HG03469 (cell line): ENCODE measurements at regions not wholly inside any gene's neighbourhood (a gene's known extent, or its start where the extent isn't known, plus 50 kb on each side); places are given as distances from the start of the nearest gene placed in this dataset.
"Not testable (repeated sequence)": the region's sequence is repeated elsewhere in the genome, so short reads cannot be mapped to it uniquely, and the experiment has no call there.

Experiments
- ATAC-seq: cut with Tn5 transposase; IDR thresholded peaks from one replicate; pipeline ENCODE4 v1.9.1; 2021; ENCODE audit warnings: mild to moderate bottlenecking, moderate library complexity, moderate number of reproducible peaks; ENCODE audit not compliant: unreplicated experiment

DNA sequence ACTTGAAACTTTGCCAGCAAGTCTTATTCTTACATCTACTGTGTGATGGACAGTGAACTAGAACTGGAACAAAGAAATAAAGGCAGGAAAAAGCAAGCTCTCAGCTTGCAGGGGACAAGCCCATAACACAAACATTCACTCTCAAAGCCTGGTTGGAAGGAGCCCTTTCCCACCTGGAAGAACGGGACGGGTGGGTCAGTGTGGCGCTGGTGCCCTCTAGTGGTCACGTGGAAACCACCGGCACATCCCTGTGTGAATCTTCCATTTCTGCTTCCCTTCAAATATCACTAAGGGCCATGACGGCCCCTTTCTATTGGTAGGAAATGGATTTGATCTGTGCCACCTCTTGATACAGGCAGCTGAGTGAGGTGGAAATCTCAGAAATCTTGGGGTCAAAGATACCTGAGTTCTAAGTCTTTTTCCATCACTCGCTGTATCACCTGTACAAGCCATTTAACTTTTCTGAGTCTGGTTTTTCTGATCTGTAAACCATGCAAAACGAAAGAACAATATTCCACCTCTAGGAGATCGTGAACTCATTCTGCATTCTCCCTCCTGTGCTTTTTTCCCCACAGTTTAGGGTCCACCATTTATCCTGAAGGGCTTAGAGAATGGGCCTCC lies 211.6 kb downstream of the MSX2 start:
- no peak for ATAC-seq

DNA sequence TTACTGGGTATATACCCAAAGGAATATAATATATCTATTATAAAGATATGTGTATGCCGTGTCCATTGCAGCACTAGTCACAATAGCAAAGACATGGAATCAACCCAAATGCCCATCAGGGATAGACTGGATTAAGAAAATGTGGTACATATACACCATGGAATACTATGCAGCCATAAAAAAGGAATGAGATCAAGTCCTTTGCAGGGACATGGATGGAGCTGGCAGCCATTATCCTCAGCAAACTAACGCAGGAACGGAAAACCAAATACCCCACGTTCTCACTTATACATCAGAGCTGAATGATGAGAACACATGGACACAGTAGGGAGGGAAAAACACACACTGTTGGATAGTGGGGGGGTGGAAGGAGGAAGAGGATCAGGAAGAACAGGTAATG lies 206.7 kb downstream of the MSX2 start:
- not testable (repeated sequence) for ATAC-seq

DNA sequence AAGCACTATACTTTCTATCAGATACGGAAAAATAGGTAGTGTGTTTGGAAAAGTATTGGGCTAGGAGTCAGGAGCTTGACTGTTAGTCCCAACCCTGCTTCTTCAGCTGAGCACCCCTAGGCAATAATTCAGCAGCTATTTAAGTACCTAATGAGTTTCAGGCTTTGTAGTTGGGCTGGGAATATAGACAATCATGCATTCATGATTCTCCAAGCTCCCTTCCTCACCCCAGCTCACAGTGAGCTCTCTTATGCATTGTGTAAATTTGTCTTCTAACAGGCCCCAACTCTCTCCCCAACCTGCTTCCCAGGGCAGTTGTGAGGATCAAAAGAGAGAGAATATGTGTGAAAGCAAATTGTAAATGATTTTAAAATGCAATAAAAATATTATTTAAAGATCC lies 201.2 kb downstream of the MSX2 start:
- no peak for ATAC-seq

DNA sequence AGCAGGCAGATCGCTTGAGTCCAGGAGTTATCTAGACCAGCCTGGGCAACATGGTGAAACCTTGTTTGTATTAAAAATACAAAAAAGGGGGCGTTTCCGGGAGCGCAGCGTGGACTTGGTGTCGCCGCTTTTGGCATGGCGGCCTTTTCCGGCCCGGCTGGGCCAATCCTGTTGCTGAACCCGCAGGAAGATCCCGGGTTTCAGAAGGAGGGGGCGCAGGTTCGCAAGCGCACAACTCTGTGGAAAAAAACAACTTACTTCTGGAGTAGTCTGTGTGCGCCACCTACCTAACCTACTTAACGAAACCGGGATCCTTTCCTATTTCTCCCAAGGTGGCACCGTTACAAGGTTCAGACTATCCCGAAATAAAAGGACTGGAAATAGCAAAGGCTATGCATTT lies 198.6 kb downstream of the MSX2 start:
- no peak for ATAC-seq

DNA sequence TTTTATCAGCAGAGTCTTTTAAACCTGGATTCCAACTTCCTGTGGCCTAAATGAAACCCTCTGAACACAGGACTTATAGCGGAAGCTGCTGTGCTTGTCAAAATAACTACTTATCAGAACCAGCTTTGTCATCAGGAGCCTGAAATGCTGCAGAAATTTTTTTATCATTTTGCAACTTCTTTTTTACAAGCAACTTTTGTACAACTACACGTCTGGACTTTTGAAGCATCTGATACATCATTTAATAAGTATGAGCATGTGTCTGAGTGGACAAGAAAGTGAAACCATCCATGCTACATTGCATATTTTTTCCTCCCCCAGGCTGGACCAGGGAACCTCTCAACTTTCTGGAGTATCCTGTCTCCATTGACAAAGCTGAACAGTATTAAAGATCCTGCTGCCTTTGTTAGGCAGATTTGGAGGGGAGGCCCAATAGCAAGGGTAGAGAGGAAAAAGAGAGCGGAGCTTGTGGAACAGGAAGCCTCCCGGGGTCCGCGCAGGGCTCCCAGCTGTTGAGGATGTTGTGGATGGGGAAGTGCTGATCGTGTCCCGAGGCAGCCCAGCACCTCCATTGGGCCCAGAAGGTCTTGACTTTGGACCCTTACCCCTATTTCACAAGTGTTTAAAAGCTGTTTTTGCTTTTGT lies 196.6 kb downstream of the MSX2 start:
- no peak for ATAC-seq

DNA sequence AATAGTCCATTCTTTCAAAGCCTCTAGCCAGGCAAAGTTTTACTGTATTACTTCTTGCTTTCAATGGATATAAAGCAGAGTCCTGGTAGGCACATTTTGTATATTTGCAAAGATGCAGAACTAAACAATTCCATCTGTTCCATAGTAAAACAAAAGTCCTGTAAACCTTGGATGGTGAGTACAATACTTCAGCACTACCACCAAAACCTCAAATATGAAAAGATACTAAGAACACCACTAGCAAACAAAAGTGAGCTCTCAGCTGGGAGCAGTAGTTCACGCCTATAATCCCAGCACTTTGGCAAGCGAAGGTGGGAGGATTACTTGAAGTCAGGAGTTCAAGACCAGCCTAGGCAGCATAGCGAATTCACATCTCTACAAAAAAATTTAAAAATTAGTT lies 195.0 kb downstream of the MSX2 start:
- no peak for ATAC-seq

DNA sequence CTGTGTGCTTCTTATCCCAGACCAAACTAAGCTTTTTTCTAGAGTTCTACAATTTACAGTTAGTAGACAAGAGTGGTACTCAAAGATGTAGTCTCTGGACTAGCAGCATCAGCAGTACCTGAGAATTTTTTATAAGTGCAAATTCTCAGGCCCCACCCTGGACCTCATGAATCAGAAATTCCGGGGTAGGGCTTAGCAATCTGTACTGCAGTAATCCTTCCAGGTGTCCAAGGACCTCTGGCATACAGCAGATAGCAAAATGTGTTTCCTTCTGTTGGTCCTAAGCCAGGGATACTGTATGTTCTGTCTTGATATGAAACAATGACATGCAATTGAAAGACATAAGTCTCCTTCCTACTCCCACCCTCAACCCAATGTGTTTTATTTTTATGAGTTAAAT lies 194.3 kb downstream of the MSX2 start:
- ATAC-seq, result no peak

DNA sequence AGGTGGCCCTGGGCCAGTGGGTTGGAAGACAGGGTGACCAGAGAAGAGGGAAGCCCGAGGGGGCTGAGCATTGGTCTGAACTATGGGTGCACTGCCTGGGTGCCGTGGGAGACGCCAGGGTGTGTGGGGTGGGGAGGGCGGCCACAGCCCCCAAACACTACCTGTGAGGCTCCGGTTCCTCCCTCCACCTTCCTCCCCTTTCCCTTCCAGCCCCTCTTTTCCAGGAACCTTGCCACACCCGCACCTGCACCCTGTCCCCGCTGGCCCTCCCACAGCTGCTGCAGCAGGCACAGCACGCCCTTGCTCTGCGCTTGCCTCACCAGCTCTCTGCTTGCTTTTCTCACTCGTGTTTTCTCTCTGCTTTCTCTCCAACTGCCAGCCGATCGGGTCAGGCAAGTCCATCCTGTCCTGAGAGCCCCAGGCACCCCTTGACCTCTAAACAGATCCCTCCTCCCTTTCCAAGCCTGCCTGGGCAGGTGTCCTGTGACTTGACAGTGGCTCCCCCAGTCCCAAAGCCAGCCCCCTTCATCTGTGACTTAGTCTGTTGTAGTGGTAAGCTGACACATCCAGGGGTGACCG lies 193.7 kb downstream of the MSX2 start:
- ATAC-seq, result no peak

DNA sequence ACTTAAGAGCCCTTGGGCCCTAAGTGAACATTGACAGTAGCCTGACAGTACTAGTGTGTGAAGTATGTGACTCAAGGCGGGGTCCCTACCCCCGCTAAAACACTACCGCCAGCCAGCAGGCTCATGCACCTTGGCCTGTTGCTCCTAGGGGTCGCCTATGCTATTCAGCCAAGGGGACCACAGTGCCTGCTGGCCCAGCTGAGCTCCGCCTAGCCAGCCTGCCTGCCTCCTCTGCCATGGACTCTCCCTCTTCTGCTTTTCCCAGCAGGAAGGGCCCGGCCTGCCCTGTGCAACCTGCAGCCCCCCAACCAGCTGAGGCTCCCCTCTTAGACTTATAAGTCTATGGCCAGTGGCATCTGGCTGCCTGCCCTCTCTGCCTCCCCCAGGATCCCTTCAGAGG lies 193.1 kb downstream of the MSX2 start:
- not testable (repeated sequence) for ATAC-seq

DNA sequence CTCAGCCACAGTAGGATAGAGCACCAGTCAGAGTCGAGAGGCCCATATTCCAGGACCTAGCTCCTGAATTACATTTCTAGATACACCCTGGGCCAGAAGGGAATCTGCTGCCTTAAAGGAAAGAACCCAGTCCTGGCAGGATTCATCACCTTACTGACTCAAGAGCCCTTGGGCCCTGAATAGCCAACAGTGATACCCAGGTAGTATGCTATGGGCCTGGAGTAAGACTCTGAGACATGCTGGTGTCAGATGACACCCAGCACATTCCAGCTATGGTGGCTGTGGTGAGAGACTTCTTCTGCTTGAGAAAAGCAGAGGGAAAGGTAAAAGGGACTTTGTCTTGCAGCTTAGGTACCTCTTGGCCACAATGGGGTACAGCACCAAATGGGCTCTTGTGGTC lies 192.5 kb downstream of the MSX2 start:
- ATAC-seq, result not testable (repeated sequence)

DNA sequence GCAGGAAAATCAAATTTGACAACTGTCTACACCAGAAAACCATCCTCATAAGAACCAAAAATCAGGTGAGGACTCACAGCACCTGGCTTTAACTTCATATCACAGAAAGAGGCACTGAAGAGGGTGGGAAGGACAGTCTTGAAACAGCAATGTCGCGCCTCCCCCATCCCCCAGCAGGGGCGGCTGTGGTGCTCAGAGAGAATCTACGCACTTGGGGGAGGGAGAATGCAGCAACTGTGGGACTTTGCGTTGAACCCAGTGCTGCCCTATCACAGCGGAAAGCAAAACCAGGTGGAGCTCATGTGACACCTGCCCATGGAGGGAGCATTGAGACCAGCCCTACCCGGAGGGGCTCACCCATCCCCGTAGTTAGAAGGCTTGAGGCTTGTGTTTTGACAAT lies 191.8 kb downstream of the MSX2 start:
- ATAC-seq, result no peak

DNA sequence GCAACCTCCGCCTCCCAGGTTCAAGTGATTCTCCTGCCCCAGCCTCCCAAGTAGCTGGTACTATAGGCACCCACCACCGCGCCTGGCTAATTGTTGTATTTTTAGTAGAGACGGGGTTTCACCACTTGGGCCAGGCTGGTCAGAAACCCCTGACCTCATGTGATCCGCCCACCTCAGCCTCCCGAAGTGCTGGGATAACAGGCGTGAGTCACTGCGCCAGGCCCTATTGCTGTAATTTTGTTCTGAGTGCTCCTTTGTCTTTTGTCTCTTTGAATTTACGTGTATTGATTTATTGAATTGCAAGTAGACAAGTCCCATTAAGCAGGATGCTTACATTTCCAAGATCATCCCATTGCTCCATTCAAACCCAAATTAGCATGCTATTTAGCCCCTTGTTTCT lies 186.7 kb downstream of the MSX2 start:
- ATAC-seq, result no peak

DNA sequence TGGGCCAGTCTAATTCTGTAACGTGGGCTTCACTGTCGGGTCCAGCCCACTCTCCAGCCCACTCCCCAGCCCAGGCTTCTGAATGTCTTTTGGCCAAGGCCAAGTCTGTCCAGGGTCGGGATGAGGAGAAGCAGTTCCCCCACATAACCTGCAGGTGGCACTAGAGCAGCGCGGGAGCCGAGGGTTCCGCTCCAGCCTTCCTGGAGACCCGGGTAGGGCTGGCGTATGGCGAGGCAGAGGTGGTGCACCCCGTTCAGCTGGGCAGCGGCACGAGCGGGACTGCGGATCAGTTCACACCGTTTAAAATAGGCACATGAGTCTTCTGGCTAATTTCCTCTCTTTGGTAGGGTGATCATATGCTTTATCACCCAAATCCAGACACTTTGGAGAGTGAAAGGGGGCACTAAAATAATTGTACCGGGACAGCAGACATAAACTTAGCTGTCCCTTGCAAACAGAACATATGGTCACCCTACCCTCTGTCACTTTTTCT lies 185.9 kb downstream of the MSX2 start:
- ATAC-seq, result peak; percentile 79

DNA sequence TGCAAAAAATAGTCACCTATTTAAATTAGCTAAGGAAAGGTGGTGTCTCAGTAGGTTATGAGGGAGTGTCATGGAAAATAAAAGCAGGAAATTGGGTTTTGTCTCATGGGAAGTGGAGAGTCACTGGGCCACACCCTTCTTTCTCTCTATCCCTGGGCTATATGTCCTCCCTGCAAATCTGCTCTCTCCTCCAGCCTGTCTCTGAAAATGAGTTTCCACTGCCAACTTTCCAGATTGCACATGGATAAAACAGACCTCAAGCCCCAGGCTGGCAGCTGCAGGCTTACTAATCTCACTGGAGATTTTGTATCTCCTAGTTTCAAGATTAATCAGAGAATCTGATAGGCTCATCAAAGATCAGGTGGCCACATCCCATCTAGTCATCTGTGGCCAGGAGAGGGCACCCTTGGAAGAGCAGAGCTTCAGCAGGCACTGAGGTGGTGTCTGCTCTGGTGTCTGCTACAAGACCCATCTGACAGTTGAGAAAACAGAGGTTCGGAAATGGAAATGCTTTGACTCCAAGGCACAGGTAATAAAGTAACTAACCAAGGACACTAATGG lies 178.9 kb downstream of the MSX2 start:
- no peak for ATAC-seq

DNA sequence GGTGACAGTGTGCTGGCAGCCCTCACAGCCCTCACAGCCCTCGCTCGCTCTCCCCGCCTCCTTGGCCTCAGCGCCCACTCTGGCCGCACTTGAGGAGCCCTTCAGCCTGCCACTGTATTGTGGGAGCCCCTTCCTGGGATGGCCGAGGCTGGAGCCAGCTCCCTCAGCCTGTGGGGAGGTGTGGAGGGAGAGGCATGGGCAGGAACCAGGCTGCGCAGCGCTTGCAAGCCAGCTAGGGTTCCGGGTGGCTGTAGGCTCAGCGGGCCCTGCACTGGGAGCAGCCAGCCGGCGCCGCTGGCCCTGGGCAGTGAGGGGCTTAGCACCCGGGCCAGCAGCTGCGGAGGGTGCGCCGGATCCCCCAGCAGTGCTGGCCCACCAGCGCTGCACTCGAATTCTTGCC lies 177.0 kb downstream of the MSX2 start:
- ATAC-seq, result no peak

DNA sequence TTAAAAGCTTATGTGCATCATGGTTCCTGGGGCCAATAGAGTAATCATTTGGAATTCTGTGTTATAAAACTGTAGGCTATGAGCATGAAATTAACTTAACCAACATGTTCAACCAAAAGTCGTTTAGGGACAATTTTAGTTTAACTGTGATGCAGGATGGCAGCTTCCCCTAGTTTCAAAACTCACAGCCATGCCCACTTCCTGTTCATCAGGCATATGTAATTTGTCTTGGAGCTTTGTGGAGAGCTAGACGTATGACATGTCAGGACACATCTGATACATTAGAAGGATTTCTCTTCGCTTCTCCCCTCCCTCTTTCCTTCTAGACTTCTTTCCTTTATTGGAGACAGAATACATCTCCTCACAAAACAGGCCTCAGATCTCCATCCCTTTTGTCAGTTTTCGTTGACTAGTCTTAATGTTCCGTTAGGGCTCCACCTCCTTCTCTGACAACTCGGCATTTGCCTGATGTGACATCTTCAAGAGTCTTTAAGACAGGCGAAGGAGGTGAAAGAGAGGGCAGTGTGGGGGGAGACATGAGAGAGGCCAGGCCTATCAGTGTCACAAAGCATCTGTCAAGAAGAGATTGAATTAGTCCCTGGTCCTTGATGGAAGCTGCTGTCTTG lies 176.0 kb downstream of the MSX2 start:
- no peak for ATAC-seq

DNA sequence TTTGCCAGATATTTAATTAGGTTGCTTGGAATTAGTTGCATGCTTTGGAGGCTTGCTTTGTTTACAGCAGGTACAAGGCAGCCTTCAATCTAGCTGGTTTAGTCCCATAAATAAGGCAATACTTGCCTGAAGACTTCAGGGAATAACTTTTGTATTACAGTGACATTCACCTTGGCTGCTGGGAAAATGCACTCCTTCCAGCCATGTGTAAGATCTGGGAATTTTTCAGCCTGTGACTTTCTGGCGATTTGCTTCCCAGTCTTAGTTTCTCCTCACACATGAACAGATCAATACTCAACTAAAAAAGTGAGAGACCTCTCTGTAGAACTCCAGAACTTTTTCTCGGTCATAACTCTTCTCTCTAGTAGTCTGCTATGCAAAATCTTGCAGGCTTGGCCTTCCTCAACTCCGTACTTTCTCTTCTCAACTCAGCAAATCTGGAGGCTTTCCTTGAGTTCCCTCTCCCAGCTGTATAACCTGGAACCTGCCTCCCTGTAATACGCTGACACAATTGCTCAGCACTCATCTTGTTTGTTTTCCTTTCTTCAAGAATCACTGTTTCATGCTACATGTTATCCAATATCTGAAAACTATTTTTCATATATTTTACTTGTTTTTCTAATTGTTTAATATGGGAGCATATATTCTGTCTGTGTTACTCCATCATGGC lies 173.0 kb downstream of the MSX2 start:
- ATAC-seq, result no peak

DNA sequence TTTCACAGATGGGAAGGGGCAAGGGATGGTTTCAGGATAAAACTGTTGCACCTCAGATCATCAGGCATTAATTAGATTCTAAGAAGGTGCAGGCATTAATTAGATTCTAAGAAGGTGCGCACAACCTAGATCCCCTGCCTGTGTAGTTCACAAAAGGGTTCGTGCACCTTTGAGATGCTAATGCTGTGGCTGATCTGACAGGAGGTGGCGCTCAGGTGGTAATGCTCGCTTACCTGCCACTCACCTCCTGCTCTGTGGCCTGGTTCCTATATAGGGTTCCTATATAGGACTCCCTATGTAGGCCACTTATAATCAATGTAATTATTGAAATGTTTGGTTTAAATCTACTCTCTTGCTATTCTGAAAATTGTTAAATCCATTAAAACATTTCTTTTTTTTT lies 171.0 kb downstream of the MSX2 start:
- ATAC-seq, result no peak

DNA sequence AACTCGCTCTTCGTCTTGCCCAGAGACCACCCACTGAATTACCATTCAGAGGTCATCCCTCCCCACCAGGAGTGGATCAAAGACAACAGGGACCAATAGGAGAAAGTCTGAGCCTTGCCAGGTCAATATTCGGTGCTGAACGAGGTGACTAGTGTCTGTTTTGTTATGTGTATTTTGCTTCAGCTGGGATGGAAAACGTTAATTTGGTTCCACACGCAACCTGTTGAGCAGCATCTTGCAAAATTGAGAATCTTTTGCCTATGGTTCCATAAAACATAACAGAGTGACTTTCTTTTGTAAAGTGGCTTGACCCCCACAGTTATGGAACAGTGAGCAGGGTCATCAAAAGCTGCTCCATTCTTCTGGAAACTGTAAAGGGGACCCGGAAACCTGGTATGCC lies 168.4 kb downstream of the MSX2 start:
- no peak for ATAC-seq

DNA sequence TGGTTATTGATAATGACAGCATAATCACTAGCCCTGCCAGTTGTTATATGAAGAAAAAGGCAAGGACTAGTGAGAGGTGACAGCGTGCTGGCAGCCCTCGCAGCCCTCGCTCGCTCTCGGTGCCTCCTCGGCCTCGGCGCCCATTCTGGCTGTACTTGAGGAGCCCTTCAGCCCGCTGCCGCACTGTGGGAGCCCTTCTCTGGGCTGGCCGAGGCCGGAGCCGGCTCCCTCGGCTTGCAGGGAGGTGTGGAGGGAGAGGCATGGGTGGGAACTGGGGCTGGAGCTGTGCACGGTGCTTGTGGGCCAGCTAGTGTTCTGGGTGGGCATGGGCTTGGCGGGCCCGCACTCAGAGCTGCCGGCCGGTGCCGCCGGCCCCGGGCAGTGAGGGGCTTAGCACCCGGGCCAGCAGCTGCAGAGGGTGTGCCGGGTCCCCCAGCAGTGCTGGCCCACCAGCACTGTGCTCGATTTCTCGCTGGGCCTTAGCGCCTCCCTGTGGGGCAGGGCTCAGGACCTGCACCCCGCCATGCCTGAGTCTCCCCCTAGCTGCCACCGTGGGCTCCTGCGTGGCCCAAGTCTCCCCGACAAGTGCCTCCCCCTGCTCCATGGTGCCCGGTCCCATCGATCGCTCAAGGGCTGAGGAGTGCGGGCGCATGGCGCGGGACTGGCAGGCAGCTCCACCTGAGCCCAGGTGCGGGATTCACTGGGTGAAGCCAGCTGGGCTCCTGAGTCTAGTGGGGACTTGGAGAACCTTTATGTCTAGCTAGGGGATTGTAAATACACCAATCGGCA lies 156.2 kb downstream of the MSX2 start:
- not testable (repeated sequence) for ATAC-seq
